ENCODE measurements at regions not wholly inside any gene's neighbourhood (a gene's known extent, or its start where the extent isn't known, plus 50 kb on each side); places are given as distances from the start of the nearest gene placed in this dataset.

DNA sequence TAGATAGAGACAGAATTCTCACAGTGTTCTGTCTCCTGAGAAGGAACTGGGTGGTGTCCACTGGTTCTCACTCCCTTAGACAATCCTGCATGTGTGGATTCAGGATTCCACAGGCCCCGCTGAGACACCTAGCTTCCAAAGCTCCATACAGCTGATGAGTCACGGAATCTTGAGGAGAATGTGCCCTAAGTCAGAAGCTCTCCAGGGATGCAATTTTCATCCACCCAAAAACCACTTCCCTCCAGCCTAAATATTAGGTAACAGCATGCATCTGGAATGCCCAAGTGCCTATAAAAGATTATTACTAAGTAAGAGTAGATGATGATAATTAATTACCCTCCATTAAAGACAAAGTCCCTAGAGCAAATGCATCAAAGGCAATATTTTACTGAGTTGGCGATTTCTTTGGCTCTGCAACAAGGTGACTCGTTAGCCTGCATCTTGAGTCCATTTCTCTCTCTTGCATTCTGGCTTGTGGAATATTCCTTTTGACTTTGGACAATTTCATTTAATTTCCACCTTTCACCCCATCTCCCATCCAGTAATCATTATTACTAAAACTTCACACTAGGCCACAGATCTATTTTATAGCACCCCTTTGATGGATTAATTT, 475.1 kb downstream of the TNS1 start:
- no peak for ATAC-seq
- intact Hi-C loops (cut with DNase I): no loop called here
- WGBS, 3 donors: 84 to 96% (median 90%) methylated on average over 4 of the region's 4 CpGs

DNA sequence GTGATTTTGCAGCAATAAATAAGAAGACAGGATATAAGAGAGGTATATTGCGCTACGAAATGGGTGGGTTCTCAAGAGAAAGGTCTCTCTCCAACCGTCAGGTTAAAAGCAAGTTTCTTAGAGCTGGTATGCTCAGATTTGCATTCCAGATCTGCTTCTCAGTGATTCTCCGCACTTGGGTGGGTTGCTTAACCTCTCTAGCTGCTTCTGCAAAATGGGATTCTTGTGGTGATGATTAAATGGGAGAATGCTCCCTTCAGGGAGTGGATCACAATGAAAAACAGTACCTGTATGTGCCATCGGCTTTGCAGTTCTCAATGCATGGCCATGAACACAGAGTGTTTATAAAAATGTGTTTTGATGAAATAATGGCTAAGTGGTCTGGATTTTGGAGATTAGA, 477.7 kb downstream of the TNS1 start:
- Histone ChIP-seq H3K36me3 (ENCODE audit: insufficient read depth in 1 of 2, low read depth in 1 of 2) (no peaks in the 10 kb centered on the region), H3K27ac (no peak overlapping the region), H3K4me3 (no peak overlapping the region), H3K27me3 (ENCODE audit: insufficient read depth in 3 of 3, low read length in 2 of 3) (no peaks in the 10 kb centered on the region), H3K9me3 (no peaks in the 10 kb centered on the region), H3K4me1 (no peaks in the 10 kb centered on the region)
- intact Hi-C loops (cut with DNase I): no loop called here
- 96 to 98% (median 97%) methylated on average over 5 of the region's 5 CpGs for WGBS, 3 donors
- DNase-seq (no peak), ATAC-seq (no peak)
- TF ChIP-seq, protein P1, sequence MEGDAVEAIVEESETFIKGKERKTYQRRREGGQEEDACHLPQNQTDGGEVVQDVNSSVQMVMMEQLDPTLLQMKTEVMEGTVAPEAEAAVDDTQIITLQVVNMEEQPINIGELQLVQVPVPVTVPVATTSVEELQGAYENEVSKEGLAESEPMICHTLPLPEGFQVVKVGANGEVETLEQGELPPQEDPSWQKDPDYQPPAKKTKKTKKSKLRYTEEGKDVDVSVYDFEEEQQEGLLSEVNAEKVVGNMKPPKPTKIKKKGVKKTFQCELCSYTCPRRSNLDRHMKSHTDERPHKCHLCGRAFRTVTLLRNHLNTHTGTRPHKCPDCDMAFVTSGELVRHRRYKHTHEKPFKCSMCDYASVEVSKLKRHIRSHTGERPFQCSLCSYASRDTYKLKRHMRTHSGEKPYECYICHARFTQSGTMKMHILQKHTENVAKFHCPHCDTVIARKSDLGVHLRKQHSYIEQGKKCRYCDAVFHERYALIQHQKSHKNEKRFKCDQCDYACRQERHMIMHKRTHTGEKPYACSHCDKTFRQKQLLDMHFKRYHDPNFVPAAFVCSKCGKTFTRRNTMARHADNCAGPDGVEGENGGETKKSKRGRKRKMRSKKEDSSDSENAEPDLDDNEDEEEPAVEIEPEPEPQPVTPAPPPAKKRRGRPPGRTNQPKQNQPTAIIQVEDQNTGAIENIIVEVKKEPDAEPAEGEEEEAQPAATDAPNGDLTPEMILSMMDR (IDR thresholded peaks at IDR 0.05): no peak

More for the DNA sequence above, 475.1 kb downstream of the TNS1 start:
- H3K9me3 ChIP-seq: no peaks in the 10 kb centered on the region
- no peaks in the 10 kb centered on the region for H3K4me1 ChIP-seq
- no peaks in the 10 kb centered on the region for H3K36me3 ChIP-seq (ENCODE audit: insufficient read depth in 1 of 2, low read depth in 1 of 2)
- TF ChIP-seq, protein P1 (IDR thresholded peaks at IDR 0.05): no peak
- no peak for DNase-seq
- H3K27me3 ChIP-seq (ENCODE audit: insufficient read depth in 3 of 3, low read length in 2 of 3): no peaks in the 10 kb centered on the region
- H3K27ac ChIP-seq: no peak overlapping the region
- no peak overlapping the region for H3K4me3 ChIP-seq

DNA sequence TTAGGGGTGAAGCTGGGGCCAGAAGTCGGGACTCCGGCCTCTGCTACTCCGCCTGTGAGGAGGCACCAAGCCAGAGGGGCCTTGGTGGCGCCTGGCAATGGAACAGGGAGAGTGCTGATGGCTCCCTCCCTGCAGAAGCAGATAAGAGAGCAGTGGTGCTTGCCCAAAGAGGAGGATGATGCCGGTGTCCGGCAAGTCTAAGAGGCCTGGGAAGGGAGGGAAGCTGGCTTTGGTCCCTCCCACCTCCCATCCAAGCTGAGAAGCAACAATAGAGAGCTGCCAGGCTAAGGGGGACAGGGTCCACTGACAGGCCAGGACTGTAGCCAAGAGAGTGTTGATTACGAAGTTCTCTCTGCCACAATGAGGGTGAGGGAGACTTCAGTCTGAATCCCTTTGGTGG, 479.5 kb downstream of the TNS1 start:
- ATAC-seq: no peak
- TF ChIP-seq, protein P1 (IDR thresholded peaks at IDR 0.05): no peak
- intact Hi-C loops (cut with DNase I): no loop called here
- H3K36me3 ChIP-seq (ENCODE audit: insufficient read depth in 1 of 2, low read depth in 1 of 2): no peaks in the 10 kb centered on the region
- WGBS, 3 donors: 68 to 79% (median 71%) methylated on average over 7 of the region's 7 CpGs
- H3K27ac ChIP-seq: no peak overlapping the region
- no peak overlapping the region for H3K4me3 ChIP-seq
- no peaks in the 10 kb centered on the region for H3K27me3 ChIP-seq (ENCODE audit: insufficient read depth in 3 of 3, low read length in 2 of 3)
- H3K4me1 ChIP-seq: no peaks in the 10 kb centered on the region
- no peaks in the 10 kb centered on the region for H3K9me3 ChIP-seq
- DNase-seq: no peak

DNA sequence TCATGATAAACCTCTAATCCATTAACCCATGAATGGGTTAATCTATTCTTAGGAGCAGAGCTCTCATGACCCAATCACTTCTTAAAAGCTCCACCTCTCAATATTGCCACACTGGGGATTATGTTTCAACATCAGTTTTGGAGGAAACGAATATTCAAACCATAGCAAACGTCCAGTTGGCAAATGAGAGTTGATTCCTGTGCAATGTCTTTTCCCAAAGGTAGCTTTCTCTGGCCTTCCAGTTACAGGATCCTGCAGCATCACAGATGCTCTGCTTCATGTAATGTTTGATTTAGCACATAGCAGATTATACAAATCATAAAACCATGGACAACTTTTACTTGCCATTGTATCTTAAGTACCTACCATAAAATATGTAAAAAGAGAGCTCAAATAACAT, 481.0 kb downstream of the TNS1 start:
- H3K27ac ChIP-seq: no peak overlapping the region
- TF ChIP-seq, protein P1 (IDR thresholded peaks at IDR 0.05): no peak
- intact Hi-C loops (cut with DNase I): no loop called here

More for the DNA sequence above, 481.0 kb downstream of the TNS1 start:
- no peaks in the 10 kb centered on the region for H3K36me3 ChIP-seq (ENCODE audit: insufficient read depth in 1 of 2, low read depth in 1 of 2)
- H3K4me3 ChIP-seq: no peak overlapping the region
- H3K4me1 ChIP-seq: peaks cover 10% of the 10 kb centered on the region
- no peaks in the 10 kb centered on the region for H3K9me3 ChIP-seq
- no peaks in the 10 kb centered on the region for H3K27me3 ChIP-seq (ENCODE audit: insufficient read depth in 3 of 3, low read length in 2 of 3)
- DNase-seq (no peak), ATAC-seq (peak in 3 of 4 donors; percentile 37 to 65 (median 39))
- 15 to 46% (median 19%) methylated on average over 2 of the region's 2 CpGs for WGBS, 3 donors

Data from psoas muscle (tissue), 7 donors.